ENCODE measurements at regions not wholly inside any gene's neighbourhood (a gene's known extent, or its start where the extent isn't known, plus 50 kb on each side); places are given as distances from the start of the nearest gene placed in this dataset.

GRCh38 chr2:37776487-37776886 is 105.0 kb upstream of the CDC42EP3 start:
- Histone ChIP-seq H3K27ac (ENCODE audit: low read length) (no peak overlapping the region), H3K36me3 (ENCODE audit: control insufficient read depth, insufficient read depth, low read length) (no peaks in the 10 kb centered on the region), H3K27me3 (ENCODE audit: control insufficient read depth, insufficient read depth, low read length) (no peaks in the 10 kb centered on the region), H3K9me3 (ENCODE audit: control insufficient read depth, insufficient read depth, low read depth, low read length) (no peaks in the 10 kb centered on the region), H3K4me3 (ENCODE audit: low read depth in 2 of 2, low read length in 2 of 2) (no peak overlapping the region), H3K4me1 (ENCODE audit: control insufficient read depth, insufficient read depth, low read length) (no peaks in the 10 kb centered on the region)
- BruUV-seq (replicated peaks): no TSS peak
- DNase-seq (ENCODE audit: low read depth, low spot score) (no peak), ATAC-seq (no peak)
- TF ChIP-seq TCF7L2 (IDR thresholded peaks at IDR 0.05; ENCODE audit: low read depth, low read length) (no peak), SIN3A (IDR thresholded peaks at IDR 0.05; ENCODE audit: borderline replicate concordance, insufficient read depth, low read depth, low read length) (no peak), POLR2AphosphoS5 (IDR thresholded peaks at IDR 0.05; ENCODE audit: low read depth, low read length) (no peak), REST (IDR thresholded peaks at IDR 0.05; ENCODE audit: insufficient read depth in 1 of 2, low read depth in 2 of 2, low read length in 1 of 2) (no peak), CTCF (IDR thresholded peaks at IDR 0.05) (no peak)
- ChIA-PET CTCF (interaction anchor here (0.6 kb wide), 1 partner anchor 89 kb away, joined by 5 read pairs; no protein-coding TSS in a partner anchor), POLR2A (no interaction called here)
- in situ Hi-C loops (cut with HindIII; ENCODE audit: low pct_unique_long_range_greater_than_20kb, low sequenced_read_pairs): no loop called here
- intact Hi-C loops (cut with micrococcal nuclease; ENCODE audit: unreplicated experiment): no loop called here

- H3K27me3 ChIP-seq (ENCODE audit: control insufficient read depth, insufficient read depth, low read length): no peaks in the 10 kb centered on the region
- no peak overlapping the region for H3K4me3 ChIP-seq (ENCODE audit: low read depth in 2 of 2, low read length in 2 of 2)
- ChIA-PET CTCF (no interaction called here), POLR2A (no interaction called here)
- intact Hi-C loops (cut with micrococcal nuclease; ENCODE audit: unreplicated experiment): no loop called here
- H3K4me1 ChIP-seq (ENCODE audit: control insufficient read depth, insufficient read depth, low read length): no peaks in the 10 kb centered on the region
- in situ Hi-C loops (cut with HindIII; ENCODE audit: low pct_unique_long_range_greater_than_20kb, low sequenced_read_pairs): no loop called here
- TF ChIP-seq POLR2AphosphoS5 (IDR thresholded peaks at IDR 0.05; ENCODE audit: low read depth, low read length): no peak
- TF ChIP-seq CTCF (IDR thresholded peaks at IDR 0.05): no peak
- TF ChIP-seq TCF7L2 (IDR thresholded peaks at IDR 0.05; ENCODE audit: low read depth, low read length): no peak
- TF ChIP-seq SIN3A (IDR thresholded peaks at IDR 0.05; ENCODE audit: borderline replicate concordance, insufficient read depth, low read depth, low read length): no peak
- TF ChIP-seq REST (IDR thresholded peaks at IDR 0.05; ENCODE audit: insufficient read depth in 1 of 2, low read depth in 2 of 2, low read length in 1 of 2): no peak
- BruUV-seq (replicated peaks): no TSS peak
- H3K9me3 ChIP-seq (ENCODE audit: control insufficient read depth, insufficient read depth, low read depth, low read length): no peaks in the 10 kb centered on the region
- no peaks in the 10 kb centered on the region for H3K36me3 ChIP-seq (ENCODE audit: control insufficient read depth, insufficient read depth, low read length)
- ATAC-seq (no peak), DNase-seq (ENCODE audit: low read depth, low spot score) (no peak)
- no peak overlapping the region for H3K27ac ChIP-seq (ENCODE audit: low read length)
These were observed 107.7 kb upstream of the CDC42EP3 start for GRCh38 chr2:37779139-37779538.
